Activated CD4-positive, alpha-beta T cell treated with anti-CD3 and anti-CD28 coated beads, Interleukin-2, amount 50 U/mL, for 24 hours (primary cell): ENCODE measurements at regions not wholly inside any gene's neighbourhood (a gene's known extent, or its start where the extent isn't known, plus 50 kb on each side); places are given as distances from the start of the nearest gene placed in this dataset.

ENCODE experiments used
- DNase-seq, 2 donors: peaks; one replicate each; pipeline ENCODE4 v3.0.0-alpha.2; 2020; ENCODE audit warnings: low read depth in 1 of 2, low spot score in 1 of 2

- no peak for DNase-seq
Observed at GRCh38 chr18:2444201-2444875, 127.0 kb downstream of the METTL4 start.

- DNase-seq: no peak
Observed at GRCh38 chr18:2448565-2449151, 122.6 kb downstream of the METTL4 start.

- no peak for DNase-seq
Observed at GRCh38 chr18:2451556-2451955, 119.7 kb downstream of the METTL4 start.

- no peak for DNase-seq
Observed at GRCh38 chr18:2459886-2460285, 111.4 kb downstream of the METTL4 start.

GRCh38 chr18:2466978-2467377, 104.3 kb downstream of the METTL4 start:
- no peak for DNase-seq

- DNase-seq: no peak
Observed at GRCh38 chr18:2468051-2468450, 103.3 kb downstream of the METTL4 start.

- DNase-seq: no peak
Observed at GRCh38 chr18:2471523-2471922, 99.8 kb downstream of the METTL4 start.

GRCh38 chr18:2478662-2479061, 92.6 kb downstream of the METTL4 start:
- DNase-seq: no peak

- DNase-seq: no peak
Observed at GRCh38 chr18:2480536-2480935, 90.8 kb downstream of the METTL4 start.

GRCh38 chr18:2482706-2483475, 88.4 kb downstream of the METTL4 start:
- DNase-seq: no peak

GRCh38 chr18:2485983-2486382, 85.3 kb downstream of the METTL4 start:
- DNase-seq: no peak

- no peak for DNase-seq
Observed at GRCh38 chr18:2486426-2486825, 84.9 kb downstream of the METTL4 start.
